DMS114 treated with DMSO at 0.1 percent for 48 hours (cell line): ENCODE measurements at regions not wholly inside any gene's neighbourhood (a gene's known extent, or its start where the extent isn't known, plus 50 kb on each side); places are given as distances from the start of the nearest gene placed in this dataset.

Source experiments
- DNase-seq: peaks from one replicate; lab custom pipeline; 2025; ENCODE audit not compliant: unreplicated experiment; lab: John Stamatoyannopoulos, UW

- DNase-seq, result no peak
These were observed 653.9 kb upstream of the TBX3 start for GRCh38 chr12:115337693-115338543.

- DNase-seq, result no peak
These were observed 652.5 kb upstream of the TBX3 start for GRCh38 chr12:115336506-115336905.

DNA sequence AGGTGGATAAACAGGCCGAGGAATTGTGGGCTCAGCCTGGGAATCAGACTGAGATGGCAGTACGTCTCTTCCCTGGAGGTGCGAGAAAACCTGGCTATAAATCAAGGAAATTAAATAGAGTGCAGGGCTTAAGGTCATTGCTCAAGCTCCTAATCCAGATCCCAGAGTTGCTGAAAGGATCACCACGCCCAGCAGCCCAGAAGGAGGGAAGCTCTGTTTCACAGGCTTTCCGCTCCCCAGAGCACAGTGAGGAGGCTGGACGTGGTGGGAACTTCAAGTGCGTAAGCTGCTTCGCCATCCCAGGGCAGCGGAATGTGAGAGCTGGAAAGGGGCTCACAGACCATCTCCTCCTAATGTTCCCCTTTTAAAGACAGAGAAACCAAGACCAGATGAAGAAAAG lies 651.6 kb upstream of the TBX3 start:
- no peak for DNase-seq

DNA sequence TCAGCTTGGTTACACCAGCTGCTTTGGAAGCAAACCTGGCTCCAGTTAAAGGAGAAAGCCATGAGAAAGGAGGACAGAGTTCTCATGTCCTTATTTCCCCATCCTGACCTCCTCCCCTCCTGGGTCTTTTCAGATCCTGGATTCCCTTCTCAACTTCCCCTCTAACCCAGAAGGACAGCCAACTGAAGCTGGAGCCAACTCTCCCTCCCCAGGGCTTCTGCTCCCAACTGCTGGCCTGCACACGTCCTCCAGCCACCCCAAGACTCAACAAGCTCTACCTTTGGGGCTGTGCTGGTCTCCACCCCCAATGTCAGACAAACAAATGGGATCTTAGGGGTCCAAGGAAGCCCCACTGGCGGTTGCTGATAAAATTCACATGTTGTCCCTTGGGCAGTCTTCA lies 651.1 kb upstream of the TBX3 start:
- no peak for DNase-seq

DNA sequence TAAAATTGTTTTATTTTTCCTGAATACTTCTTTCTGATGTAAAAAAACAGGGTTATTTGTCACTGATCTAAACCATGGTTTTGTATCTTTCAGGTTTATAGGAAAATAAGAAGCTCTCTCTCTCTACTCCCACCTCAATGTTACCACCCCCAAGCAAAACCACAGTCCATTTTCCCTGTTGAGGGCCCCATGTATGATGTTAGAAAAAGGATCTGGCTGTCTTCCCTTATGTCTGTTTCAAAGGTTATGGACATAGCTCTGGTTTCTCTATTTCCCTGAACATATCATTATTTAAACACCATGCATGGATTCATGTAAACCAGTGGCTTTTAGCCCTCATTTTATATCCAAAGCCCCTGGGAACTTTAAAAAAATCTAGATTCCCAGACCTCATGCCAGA lies 649.0 kb upstream of the TBX3 start:
- DNase-seq, result no peak

GRCh38 chr12:115325858-115326257 lies 641.9 kb upstream of the TBX3 start:
- DNase-seq, result no peak

- DNase-seq, result no peak
These were observed 641.1 kb upstream of the TBX3 start for GRCh38 chr12:115324949-115325593.

DNA sequence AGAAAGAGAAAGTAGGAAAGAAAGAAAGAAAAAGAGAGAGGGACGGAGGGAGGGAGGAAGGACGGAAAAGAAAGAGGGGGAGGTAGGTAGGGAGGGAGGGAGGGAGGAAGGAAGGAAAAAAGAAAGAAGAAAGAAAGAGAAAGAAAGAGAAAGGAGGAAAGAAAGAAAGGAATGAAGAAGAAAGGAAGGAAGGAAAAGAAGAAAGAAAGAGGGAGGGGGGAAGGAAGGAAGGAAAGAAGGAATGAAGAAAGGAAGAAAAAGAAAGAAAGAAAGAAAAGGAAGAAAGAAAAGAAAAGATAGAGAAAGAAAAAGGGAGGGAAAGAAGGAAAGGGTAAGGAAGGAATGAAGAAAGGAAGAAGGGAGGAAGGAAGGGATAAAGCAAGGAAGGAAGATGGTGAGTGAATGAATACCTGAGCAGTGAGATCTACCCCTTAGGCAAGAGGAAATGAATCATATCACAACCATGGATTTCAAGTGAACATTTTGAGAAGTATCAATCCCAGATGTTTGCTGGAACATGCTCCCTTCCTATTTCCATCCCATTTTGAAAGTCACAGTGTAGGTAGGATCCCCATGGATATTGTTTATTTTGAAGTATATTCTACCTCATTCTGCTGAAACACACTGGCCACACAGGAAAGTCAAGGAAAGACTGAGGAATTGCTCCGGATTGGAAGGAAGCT lies 639.4 kb upstream of the TBX3 start:
- no peak for DNase-seq

GRCh38 chr12:115322275-115322674 lies 638.3 kb upstream of the TBX3 start:
- DNase-seq, result no peak

GRCh38 chr12:115320967-115321366 lies 637.0 kb upstream of the TBX3 start:
- DNase-seq, result no peak

DNA sequence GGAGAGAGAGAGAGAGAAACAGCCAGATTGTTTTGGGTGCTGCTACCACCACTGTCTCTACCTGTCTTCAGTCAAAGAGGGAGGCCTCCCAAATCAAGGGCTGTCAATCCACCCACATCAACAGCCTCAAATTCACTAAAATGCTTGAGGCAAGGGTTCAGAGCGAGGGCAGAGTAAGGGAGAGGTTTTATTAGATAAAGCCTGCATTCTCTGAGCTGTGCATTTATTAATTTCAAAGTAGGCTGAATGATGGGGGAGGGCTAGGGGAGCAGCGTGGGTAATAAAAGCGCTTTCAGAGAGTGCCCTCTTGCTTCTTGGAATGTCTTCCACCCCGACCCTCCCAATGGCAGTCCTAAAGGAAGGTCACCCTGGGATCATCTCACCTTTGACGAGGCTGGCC lies 636.5 kb upstream of the TBX3 start:
- no peak for DNase-seq

- no peak for DNase-seq
These were observed 635.6 kb upstream of the TBX3 start for GRCh38 chr12:115319446-115320040.

DNA sequence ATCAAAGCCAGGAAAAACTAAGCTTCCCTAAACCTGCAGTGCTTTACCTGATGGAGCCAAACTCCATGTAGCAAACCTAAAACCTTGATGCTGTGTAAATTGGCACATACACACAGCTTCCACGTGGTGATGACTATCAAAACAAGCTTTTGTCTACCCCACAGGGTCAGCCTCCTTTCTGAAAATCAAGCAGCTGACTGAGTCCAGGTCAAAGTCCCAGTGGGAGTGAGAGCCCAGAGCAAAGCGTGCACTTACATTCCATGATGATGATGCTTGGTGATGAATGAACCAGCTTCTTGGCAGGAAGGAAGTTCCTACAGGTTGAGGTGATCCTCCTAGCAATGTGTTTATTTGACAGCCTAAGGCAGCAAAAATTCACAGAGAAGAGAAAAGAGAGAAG lies 630.0 kb upstream of the TBX3 start:
- DNase-seq, result no peak

DNA sequence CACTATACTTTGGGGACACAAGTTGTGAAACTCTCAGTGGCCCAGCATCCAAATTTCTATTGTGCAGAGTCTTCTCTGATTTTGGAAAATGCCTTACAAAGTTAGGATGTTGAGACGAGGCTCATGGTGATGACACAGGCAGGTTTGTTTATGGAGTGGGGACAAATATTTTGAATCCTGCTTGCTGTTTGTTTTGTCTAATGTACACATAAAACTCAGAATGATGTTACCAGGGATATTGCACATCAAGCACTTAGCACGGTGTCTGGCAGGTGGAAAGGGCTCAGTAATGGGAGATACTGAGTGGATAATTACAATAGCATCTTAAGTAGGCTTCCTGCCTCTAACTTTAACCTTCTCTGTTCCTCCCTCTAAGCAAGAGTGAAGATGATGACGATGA lies 628.9 kb upstream of the TBX3 start:
- no peak for DNase-seq

DNA sequence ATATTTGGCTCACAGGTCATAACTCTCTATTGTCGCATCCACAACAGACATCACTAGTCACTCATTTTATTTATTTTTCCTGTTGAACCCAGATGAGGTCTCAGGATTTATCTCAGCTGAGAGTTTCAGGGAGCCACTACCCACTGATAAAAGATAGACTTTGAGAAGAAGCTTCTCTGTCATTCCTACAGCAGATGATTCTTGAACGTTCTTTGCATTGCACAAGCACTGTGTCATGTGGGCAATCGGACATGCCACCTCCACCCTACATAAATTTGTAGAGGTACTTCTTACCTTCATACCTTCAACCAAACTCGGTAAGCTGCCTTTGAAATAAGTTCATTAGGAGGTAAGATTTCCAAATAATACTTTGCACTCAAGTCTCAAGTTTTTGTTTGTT lies 627.9 kb upstream of the TBX3 start:
- DNase-seq, result no peak

- no peak for DNase-seq
These were observed 624.9 kb upstream of the TBX3 start for GRCh38 chr12:115308918-115309317.

GRCh38 chr12:115306380-115306779 lies 622.4 kb upstream of the TBX3 start:
- DNase-seq, result no peak

- DNase-seq, result no peak
These were observed 621.9 kb upstream of the TBX3 start for GRCh38 chr12:115305867-115306266.

DNA sequence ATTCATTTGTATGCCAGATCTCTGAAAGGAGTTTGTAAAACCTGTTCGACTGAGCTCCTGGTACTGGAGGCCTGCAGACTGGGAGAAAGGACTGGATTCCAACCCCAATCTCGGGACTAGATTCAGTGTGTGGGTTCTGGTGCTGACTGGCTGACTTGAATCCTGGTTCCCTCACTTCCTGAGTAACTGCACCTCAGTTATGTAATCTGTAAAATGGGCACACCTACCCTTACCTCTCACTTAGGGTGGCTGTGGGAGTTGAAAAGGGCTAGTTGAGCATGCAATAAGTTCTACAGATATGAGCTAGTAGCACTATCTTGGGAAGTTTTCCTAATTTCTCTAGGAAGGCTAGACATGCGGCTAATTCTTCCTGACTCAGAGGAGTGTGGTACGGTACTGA lies 621.3 kb upstream of the TBX3 start:
- no peak for DNase-seq

- DNase-seq, result no peak
These were observed 619.8 kb upstream of the TBX3 start for GRCh38 chr12:115303723-115304309.

GRCh38 chr12:115297445-115297844 lies 613.5 kb upstream of the TBX3 start:
- no peak for DNase-seq
